OCI-LY3 (cell line): ENCODE measurements at regions not wholly inside any gene's neighbourhood (a gene's known extent, or its start where the extent isn't known, plus 50 kb on each side); places are given as distances from the start of the nearest gene placed in this dataset.
"Not testable (repeated sequence)": the region's sequence is repeated elsewhere in the genome, so short reads cannot be mapped to it uniquely, and the experiment has no call there.

Source experiments
- H2AFZ ChIP-seq: fragments of 200-600, 300-600 bp; shearing (Covaris generic); 2 replicates; pipeline ENCODE4 v1.6.0; 2014; ENCODE audit warnings: antibody characterized with exemption, low read depth, low read length
- H3K27ac ChIP-seq: fragments of 200-600, 300-600 bp; sonication (generic); 2 replicates; pipeline ENCODE4 v1.5.1; 2014; ENCODE audit warnings: mild to moderate bottlenecking, low read length, moderate library complexity, mixed read lengths
- H3K27me3 ChIP-seq: fragments of 200-600, 300-600 bp; sonication (generic); 2 replicates; pipeline ENCODE4 v1.6.1; 2014; ENCODE audit warnings: low read depth, low read length, mixed read lengths
- H3K36me3 ChIP-seq: fragments of 200-600, 300-600 bp; sonication (generic); replicated peaks from 2 replicates; pipeline ENCODE3; 2014; ENCODE audit warnings: low read depth, low read length, mixed read lengths
- H3K4me1 ChIP-seq: fragments of 300-600, 200-600 bp; sonication (generic); 2 replicates; pipeline ENCODE4 v1.6.1; 2014; ENCODE audit warnings: low read length, mixed read lengths
- H3K4me2 ChIP-seq: fragments of 200-600, 300-600 bp; sonication (generic); 2 replicates; pipeline ENCODE4 v1.6.1; 2014; ENCODE audit warnings: low read length, mixed read lengths
- H3K4me3 ChIP-seq: fragments of 300-600, 200-600 bp; sonication (generic); 2 replicates; pipeline ENCODE4 v1.5.1; 2014; ENCODE audit warnings: antibody characterized with exemption, mild to moderate bottlenecking, low read length, moderate library complexity
- H3K79me2 ChIP-seq: fragments of 300-600, 200-600 bp; shearing (Covaris generic); 2 replicates; pipeline ENCODE4 v1.6.1; 2014; ENCODE audit warnings: mild to moderate bottlenecking, low read length, mixed read lengths
- H3K9ac ChIP-seq: fragments of 300-600, 200-600 bp; shearing (Covaris generic); 2 replicates; pipeline ENCODE4 v1.6.0; 2014; ENCODE audit warnings: mild to moderate bottlenecking, low read length, moderate library complexity
- H3K9me3 ChIP-seq: fragments of 200-600, 300-600 bp; shearing (Covaris generic); 2 replicates; pipeline ENCODE4 v1.6.1; 2014; ENCODE audit warnings: low read length, mixed read lengths; ENCODE audit not compliant: insufficient read depth
- H4K20me1 ChIP-seq: fragments of 200-600, 300-600 bp; sonication (generic); 2 replicates; pipeline ENCODE4 v1.6.1; 2016; ENCODE audit warnings: low read length, mixed read lengths; ENCODE audit not compliant: insufficient read depth
- EZH2phosphoT487 ChIP-seq: fragments of 200-600 bp; shearing (Covaris generic); IDR thresholded peaks from 2 replicates; pipeline ENCODE4 v1.6.1; 2018; ENCODE audit warnings: antibody characterized with exemption, mixed run types, low read depth
- TF ChIP-seq, protein P1 (sequence below): fragments of 200-600, 300-600 bp; sonication (generic); IDR thresholded peaks from 2 replicates; pipeline ENCODE4 v1.5.1; 2014; ENCODE audit warnings: antibody characterized with exemption, low read length, low read depth

DNA sequence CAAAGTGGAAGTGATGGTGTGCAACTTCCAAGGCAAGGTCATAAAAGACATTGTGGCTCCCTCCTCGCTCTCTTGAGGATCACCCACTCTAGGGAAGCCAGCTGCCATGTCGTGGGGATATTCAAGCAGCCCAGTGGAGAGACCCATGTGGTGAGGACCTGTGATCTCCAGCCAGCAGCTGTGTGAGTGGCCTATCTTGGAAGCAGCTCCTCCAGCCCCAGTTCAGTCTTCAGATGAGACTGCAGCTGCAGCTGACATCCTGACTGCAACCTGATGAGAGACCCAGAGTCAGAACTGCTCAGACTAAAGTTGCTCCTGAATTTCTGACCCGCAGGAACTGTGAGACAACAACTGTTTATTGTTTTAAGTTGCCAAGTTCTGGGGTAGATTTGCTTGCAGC lies 86.4 kb upstream of the GRK3 start:
- no peaks in the 10 kb centered on the region for H4K20me1 ChIP-seq
- H3K9ac ChIP-seq: no peak overlapping the region
- TF ChIP-seq, protein P1, sequence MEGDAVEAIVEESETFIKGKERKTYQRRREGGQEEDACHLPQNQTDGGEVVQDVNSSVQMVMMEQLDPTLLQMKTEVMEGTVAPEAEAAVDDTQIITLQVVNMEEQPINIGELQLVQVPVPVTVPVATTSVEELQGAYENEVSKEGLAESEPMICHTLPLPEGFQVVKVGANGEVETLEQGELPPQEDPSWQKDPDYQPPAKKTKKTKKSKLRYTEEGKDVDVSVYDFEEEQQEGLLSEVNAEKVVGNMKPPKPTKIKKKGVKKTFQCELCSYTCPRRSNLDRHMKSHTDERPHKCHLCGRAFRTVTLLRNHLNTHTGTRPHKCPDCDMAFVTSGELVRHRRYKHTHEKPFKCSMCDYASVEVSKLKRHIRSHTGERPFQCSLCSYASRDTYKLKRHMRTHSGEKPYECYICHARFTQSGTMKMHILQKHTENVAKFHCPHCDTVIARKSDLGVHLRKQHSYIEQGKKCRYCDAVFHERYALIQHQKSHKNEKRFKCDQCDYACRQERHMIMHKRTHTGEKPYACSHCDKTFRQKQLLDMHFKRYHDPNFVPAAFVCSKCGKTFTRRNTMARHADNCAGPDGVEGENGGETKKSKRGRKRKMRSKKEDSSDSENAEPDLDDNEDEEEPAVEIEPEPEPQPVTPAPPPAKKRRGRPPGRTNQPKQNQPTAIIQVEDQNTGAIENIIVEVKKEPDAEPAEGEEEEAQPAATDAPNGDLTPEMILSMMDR: no peak
- TF ChIP-seq EZH2phosphoT487: no peak
- H3K79me2 ChIP-seq: no peaks in the 10 kb centered on the region
- no peaks in the 10 kb centered on the region for H3K4me1 ChIP-seq
- H3K4me2 ChIP-seq: no peak overlapping the region
- peaks cover 22% of the 10 kb centered on the region for H3K36me3 ChIP-seq
- H3K4me3 ChIP-seq: no peak overlapping the region
- no peak overlapping the region for H3K27ac ChIP-seq
- H2AFZ ChIP-seq: no peak overlapping the region
- no peaks in the 10 kb centered on the region for H3K27me3 ChIP-seq
- H3K9me3 ChIP-seq: no peaks in the 10 kb centered on the region

DNA sequence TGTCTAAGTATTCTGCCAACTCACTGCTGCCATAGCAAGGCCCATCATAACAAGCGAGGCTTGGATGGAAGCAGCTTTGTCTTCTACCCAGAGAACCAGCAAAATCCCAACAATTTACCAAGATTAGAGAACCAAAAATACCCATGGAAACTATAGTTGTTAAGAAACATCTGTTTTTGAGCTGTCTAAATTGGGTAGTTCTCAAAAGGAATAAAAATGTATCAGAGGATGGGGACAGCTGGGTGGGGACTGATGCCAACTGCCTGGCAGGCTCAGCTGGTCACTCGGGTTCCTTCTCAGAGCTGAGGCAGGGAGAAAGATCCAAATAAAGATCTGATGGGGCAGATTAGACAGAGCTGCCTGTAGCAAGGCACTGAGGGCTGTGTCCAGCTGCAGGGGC lies 85.9 kb upstream of the GRK3 start:
- TF ChIP-seq EZH2phosphoT487: no peak
- TF ChIP-seq, protein P1: no peak
- no peak overlapping the region for H3K27ac ChIP-seq
- H3K9ac ChIP-seq: no peak overlapping the region
- H3K4me1 ChIP-seq: no peaks in the 10 kb centered on the region
- H3K9me3 ChIP-seq: no peaks in the 10 kb centered on the region
- H3K4me2 ChIP-seq: no peak overlapping the region
- H3K79me2 ChIP-seq: no peaks in the 10 kb centered on the region
- no peaks in the 10 kb centered on the region for H4K20me1 ChIP-seq
- no peak overlapping the region for H2AFZ ChIP-seq
- H3K27me3 ChIP-seq: no peaks in the 10 kb centered on the region
- H3K4me3 ChIP-seq: no peak overlapping the region
- peaks cover 22% of the 10 kb centered on the region for H3K36me3 ChIP-seq

DNA sequence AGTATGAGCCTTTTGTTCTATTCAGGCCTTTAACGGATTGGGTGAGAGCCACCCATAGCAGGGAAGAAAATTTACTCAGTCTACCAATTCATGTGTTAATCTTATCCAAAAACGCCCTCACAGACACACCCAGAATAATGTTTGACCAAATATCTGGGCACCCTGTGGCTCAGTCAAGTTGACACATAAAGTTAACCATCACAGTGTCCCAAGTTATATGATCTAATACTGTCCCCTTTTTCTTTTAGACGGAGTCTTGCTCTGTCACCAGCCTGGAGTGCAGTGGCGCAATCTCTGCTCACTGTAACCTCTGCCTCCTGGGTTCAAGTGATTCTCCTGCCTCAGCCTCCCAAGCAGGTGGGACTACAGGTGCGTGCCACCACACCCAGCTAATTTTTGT lies 83.6 kb upstream of the GRK3 start:
- not testable (repeated sequence) for H3K4me2 ChIP-seq
- peaks cover 34% of the 10 kb centered on the region for H3K36me3 ChIP-seq

DNA sequence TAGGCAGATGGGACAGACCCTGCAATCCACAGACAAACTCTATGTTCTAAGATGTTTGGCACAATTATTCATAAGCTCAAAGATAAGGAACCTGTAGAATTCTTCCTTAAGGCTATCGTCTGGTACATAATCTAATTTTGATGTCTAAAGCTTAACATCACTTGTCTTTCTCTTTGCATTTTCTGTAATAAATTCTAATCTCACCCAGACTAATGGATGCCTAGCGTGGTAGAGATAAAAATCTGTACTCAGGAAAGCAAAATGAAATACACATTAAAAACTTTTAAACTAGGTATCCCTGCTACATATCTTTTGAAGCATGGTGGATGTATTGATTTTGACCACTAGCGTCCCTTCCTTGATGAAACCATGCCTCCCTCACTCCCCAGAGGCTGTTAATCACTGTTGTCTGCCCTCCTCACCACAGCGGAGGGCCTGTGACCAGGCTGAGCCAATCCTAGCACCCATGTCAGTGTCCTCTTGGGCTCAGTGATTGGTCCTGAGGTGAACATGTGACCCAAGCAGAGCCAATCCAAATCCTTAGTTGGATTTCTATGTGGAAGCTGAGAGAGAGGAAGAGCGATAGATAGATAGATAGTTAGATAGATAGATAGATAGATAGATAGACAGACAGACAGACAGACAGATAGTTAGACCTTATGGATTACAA lies 82.2 kb upstream of the GRK3 start:
- Histone ChIP-seq H3K4me2 (no peak overlapping the region), H3K9ac (no peak overlapping the region), H3K4me1 (peaks cover 17% of the 10 kb centered on the region), H3K27ac (no peak overlapping the region), H3K27me3 (no peaks in the 10 kb centered on the region), H3K4me3 (no peak overlapping the region), H3K79me2 (no peaks in the 10 kb centered on the region), H4K20me1 (no peaks in the 10 kb centered on the region), H3K36me3 (peaks cover 31% of the 10 kb centered on the region), H3K9me3 (no peaks in the 10 kb centered on the region), H2AFZ (no peak overlapping the region)
- no peak for TF ChIP-seq EZH2phosphoT487
- TF ChIP-seq, protein P1: no peak

More for the DNA sequence above, 83.6 kb upstream of the GRK3 start:
- H3K4me1 ChIP-seq, H3K9ac ChIP-seq, H3K9me3 ChIP-seq, H4K20me1 ChIP-seq, H3K4me3 ChIP-seq, H3K27ac ChIP-seq, H2AFZ ChIP-seq, H3K27me3 ChIP-seq, H3K79me2 ChIP-seq: not testable (repeated sequence)
